ENCODE measurements at regions not wholly inside any gene's neighbourhood (a gene's known extent, or its start where the extent isn't known, plus 50 kb on each side); places are given as distances from the start of the nearest gene placed in this dataset.

- Histone ChIP-seq H3K4me1 (ENCODE audit: insufficient read depth, low read length) (no peaks in the 10 kb centered on the region), H3K4me3 (ENCODE audit: low read depth in 1 of 2, low read length in 2 of 2) (no peak overlapping the region), H3K27ac (ENCODE audit: low read depth, low read length) (no peak overlapping the region), H3K9ac (ENCODE audit: low read length) (no peak overlapping the region), H3K27me3 (ENCODE audit: control insufficient read depth in 1 of 2, insufficient read depth in 2 of 2, low read length in 2 of 2) (no peaks in the 10 kb centered on the region), H3K36me3 (ENCODE audit: insufficient read depth, low read length) (no peaks in the 10 kb centered on the region), H3K9me3 (ENCODE audit: low read length) (no peaks in the 10 kb centered on the region)
Observed at GRCh38 chr14:22403296-22403695, 185.7 kb downstream of the DAD1 start.

- H3K9me3 ChIP-seq (ENCODE audit: low read length): no peaks in the 10 kb centered on the region
- H3K27me3 ChIP-seq (ENCODE audit: control insufficient read depth in 1 of 2, insufficient read depth in 2 of 2, low read length in 2 of 2): no peaks in the 10 kb centered on the region
- H3K4me1 ChIP-seq (ENCODE audit: insufficient read depth, low read length): no peaks in the 10 kb centered on the region
- H3K4me3 ChIP-seq (ENCODE audit: low read depth in 1 of 2, low read length in 2 of 2): no peak overlapping the region
- H3K36me3 ChIP-seq (ENCODE audit: insufficient read depth, low read length): no peaks in the 10 kb centered on the region
- H3K9ac ChIP-seq (ENCODE audit: low read length): no peak overlapping the region
- H3K27ac ChIP-seq (ENCODE audit: low read depth, low read length): no peak overlapping the region
Observed at GRCh38 chr14:22400655-22401259, 188.3 kb downstream of the DAD1 start.

- H3K36me3 ChIP-seq (ENCODE audit: insufficient read depth, low read length): no peaks in the 10 kb centered on the region
- no peaks in the 10 kb centered on the region for H3K9me3 ChIP-seq (ENCODE audit: low read length)
- H3K4me1 ChIP-seq (ENCODE audit: insufficient read depth, low read length): no peaks in the 10 kb centered on the region
- no peaks in the 10 kb centered on the region for H3K27me3 ChIP-seq (ENCODE audit: control insufficient read depth in 1 of 2, insufficient read depth in 2 of 2, low read length in 2 of 2)
- H3K4me3 ChIP-seq (ENCODE audit: low read depth in 1 of 2, low read length in 2 of 2): no peak overlapping the region
- H3K27ac ChIP-seq (ENCODE audit: low read depth, low read length): no peak overlapping the region
- no peak overlapping the region for H3K9ac ChIP-seq (ENCODE audit: low read length)
Observed at GRCh38 chr14:22399776-22400175, 189.2 kb downstream of the DAD1 start.

GRCh38 chr14:22397221-22397737, 191.7 kb downstream of the DAD1 start:
- Histone ChIP-seq H3K27ac (ENCODE audit: low read depth, low read length) (no peak overlapping the region), H3K9ac (ENCODE audit: low read length) (no peak overlapping the region), H3K27me3 (ENCODE audit: control insufficient read depth in 1 of 2, insufficient read depth in 2 of 2, low read length in 2 of 2) (no peaks in the 10 kb centered on the region), H3K4me1 (ENCODE audit: insufficient read depth, low read length) (no peaks in the 10 kb centered on the region), H3K4me3 (ENCODE audit: low read depth in 1 of 2, low read length in 2 of 2) (no peak overlapping the region), H3K9me3 (ENCODE audit: low read length) (no peaks in the 10 kb centered on the region), H3K36me3 (ENCODE audit: insufficient read depth, low read length) (no peaks in the 10 kb centered on the region)

GRCh38 chr14:22395803-22396202, 193.2 kb downstream of the DAD1 start:
- H3K27ac ChIP-seq (ENCODE audit: low read depth, low read length): no peak overlapping the region
- no peak overlapping the region for H3K9ac ChIP-seq (ENCODE audit: low read length)
- H3K4me3 ChIP-seq (ENCODE audit: low read depth in 1 of 2, low read length in 2 of 2): no peak overlapping the region
- no peaks in the 10 kb centered on the region for H3K27me3 ChIP-seq (ENCODE audit: control insufficient read depth in 1 of 2, insufficient read depth in 2 of 2, low read length in 2 of 2)
- no peaks in the 10 kb centered on the region for H3K4me1 ChIP-seq (ENCODE audit: insufficient read depth, low read length)
- H3K9me3 ChIP-seq (ENCODE audit: low read length): no peaks in the 10 kb centered on the region
- H3K36me3 ChIP-seq (ENCODE audit: insufficient read depth, low read length): no peaks in the 10 kb centered on the region

GRCh38 chr14:22394616-22395015, 194.4 kb downstream of the DAD1 start:
- Histone ChIP-seq H3K4me1 (ENCODE audit: insufficient read depth, low read length) (no peaks in the 10 kb centered on the region), H3K9ac (ENCODE audit: low read length) (no peak overlapping the region), H3K4me3 (ENCODE audit: low read depth in 1 of 2, low read length in 2 of 2) (no peak overlapping the region), H3K36me3 (ENCODE audit: insufficient read depth, low read length) (no peaks in the 10 kb centered on the region), H3K27ac (ENCODE audit: low read depth, low read length) (no peak overlapping the region), H3K9me3 (ENCODE audit: low read length) (no peaks in the 10 kb centered on the region), H3K27me3 (ENCODE audit: control insufficient read depth in 1 of 2, insufficient read depth in 2 of 2, low read length in 2 of 2) (no peaks in the 10 kb centered on the region)

- no peaks in the 10 kb centered on the region for H3K27me3 ChIP-seq (ENCODE audit: control insufficient read depth in 1 of 2, insufficient read depth in 2 of 2, low read length in 2 of 2)
- H3K4me3 ChIP-seq (ENCODE audit: low read depth in 1 of 2, low read length in 2 of 2): no peak overlapping the region
- no peaks in the 10 kb centered on the region for H3K9me3 ChIP-seq (ENCODE audit: low read length)
- H3K9ac ChIP-seq (ENCODE audit: low read length): no peak overlapping the region
- H3K27ac ChIP-seq (ENCODE audit: low read depth, low read length): no peak overlapping the region
- H3K4me1 ChIP-seq (ENCODE audit: insufficient read depth, low read length): no peaks in the 10 kb centered on the region
- no peaks in the 10 kb centered on the region for H3K36me3 ChIP-seq (ENCODE audit: insufficient read depth, low read length)
Observed at GRCh38 chr14:22393796-22394195, 195.2 kb downstream of the DAD1 start.

- Histone ChIP-seq H3K36me3 (ENCODE audit: insufficient read depth, low read length) (no peaks in the 10 kb centered on the region), H3K27me3 (ENCODE audit: control insufficient read depth in 1 of 2, insufficient read depth in 2 of 2, low read length in 2 of 2) (no peaks in the 10 kb centered on the region), H3K9me3 (ENCODE audit: low read length) (no peaks in the 10 kb centered on the region), H3K27ac (ENCODE audit: low read depth, low read length) (no peak overlapping the region), H3K4me1 (ENCODE audit: insufficient read depth, low read length) (no peaks in the 10 kb centered on the region), H3K4me3 (ENCODE audit: low read depth in 1 of 2, low read length in 2 of 2) (no peak overlapping the region), H3K9ac (ENCODE audit: low read length) (no peak overlapping the region)
Observed at GRCh38 chr14:22391908-22392565, 197.0 kb downstream of the DAD1 start.

GRCh38 chr14:22390824-22391461, 198.1 kb downstream of the DAD1 start:
- Histone ChIP-seq H3K36me3 (ENCODE audit: insufficient read depth, low read length) (no peaks in the 10 kb centered on the region), H3K9ac (ENCODE audit: low read length) (no peak overlapping the region), H3K4me1 (ENCODE audit: insufficient read depth, low read length) (no peaks in the 10 kb centered on the region), H3K27me3 (ENCODE audit: control insufficient read depth in 1 of 2, insufficient read depth in 2 of 2, low read length in 2 of 2) (no peaks in the 10 kb centered on the region), H3K4me3 (ENCODE audit: low read depth in 1 of 2, low read length in 2 of 2) (no peak overlapping the region), H3K27ac (ENCODE audit: low read depth, low read length) (no peak overlapping the region), H3K9me3 (ENCODE audit: low read length) (no peaks in the 10 kb centered on the region)

- H3K9me3 ChIP-seq (ENCODE audit: low read length): no peaks in the 10 kb centered on the region
- no peak overlapping the region for H3K27ac ChIP-seq (ENCODE audit: low read depth, low read length)
- H3K9ac ChIP-seq (ENCODE audit: low read length): no peak overlapping the region
- no peaks in the 10 kb centered on the region for H3K27me3 ChIP-seq (ENCODE audit: control insufficient read depth in 1 of 2, insufficient read depth in 2 of 2, low read length in 2 of 2)
- no peak overlapping the region for H3K4me3 ChIP-seq (ENCODE audit: low read depth in 1 of 2, low read length in 2 of 2)
- H3K36me3 ChIP-seq (ENCODE audit: insufficient read depth, low read length): no peaks in the 10 kb centered on the region
- no peaks in the 10 kb centered on the region for H3K4me1 ChIP-seq (ENCODE audit: insufficient read depth, low read length)
Observed at GRCh38 chr14:22390195-22390594, 198.8 kb downstream of the DAD1 start.

GRCh38 chr14:22388669-22389595, 200.1 kb downstream of the DAD1 start:
- no peaks in the 10 kb centered on the region for H3K27me3 ChIP-seq (ENCODE audit: control insufficient read depth in 1 of 2, insufficient read depth in 2 of 2, low read length in 2 of 2)
- H3K36me3 ChIP-seq (ENCODE audit: insufficient read depth, low read length): no peaks in the 10 kb centered on the region
- no peaks in the 10 kb centered on the region for H3K9me3 ChIP-seq (ENCODE audit: low read length)
- H3K9ac ChIP-seq (ENCODE audit: low read length): no peak overlapping the region
- H3K27ac ChIP-seq (ENCODE audit: low read depth, low read length): no peak overlapping the region
- H3K4me3 ChIP-seq (ENCODE audit: low read depth in 1 of 2, low read length in 2 of 2): no peak overlapping the region
- no peaks in the 10 kb centered on the region for H3K4me1 ChIP-seq (ENCODE audit: insufficient read depth, low read length)
